H9 (cell line): ENCODE measurements at regions not wholly inside any gene's neighbourhood (a gene's known extent, or its start where the extent isn't known, plus 50 kb on each side); places are given as distances from the start of the nearest gene placed in this dataset.
"Not testable (repeated sequence)": the region's sequence is repeated elsewhere in the genome, so short reads cannot be mapped to it uniquely, and the experiment has no call there.

Experiments
- DNase-seq: peaks from one replicate; pipeline ENCODE4 v3.0.0-alpha.2; 2017
- H2AFZ ChIP-seq: one replicate; pipeline ENCODE4 v1.6.1; 2013; ENCODE audit warnings: mild to moderate bottlenecking, low read length, control low read depth, moderate library complexity
- H2AK5ac ChIP-seq: 2 replicates; pipeline ENCODE4 v1.6.1; 2013; ENCODE audit warnings: low read length, control low read depth, mixed read lengths; ENCODE audit not compliant: insufficient read length
- H2BK120ac ChIP-seq: one replicate; pipeline ENCODE4 v1.6.1; 2013; ENCODE audit warnings: low read depth, mild to moderate bottlenecking, low read length, control low read depth, inconsistent platforms; ENCODE audit not compliant: poor library complexity, severe bottlenecking
- H2BK12ac ChIP-seq: 2 replicates; pipeline ENCODE4 v1.6.1; 2013; ENCODE audit warnings: low read length, control low read depth, mixed read lengths, low read depth; ENCODE audit not compliant: insufficient read length
- H2BK15ac ChIP-seq: 2 replicates; pipeline ENCODE4 v1.6.1; 2013; ENCODE audit warnings: low read depth, low read length, control low read depth
- H2BK20ac ChIP-seq: one replicate; pipeline ENCODE4 v1.6.1; 2013; ENCODE audit warnings: low read depth, mild to moderate bottlenecking, low read length, control low read depth, inconsistent platforms; ENCODE audit not compliant: poor library complexity, severe bottlenecking
- H2BK5ac ChIP-seq: 2 replicates; pipeline ENCODE4 v1.6.1; 2013; ENCODE audit warnings: low read length, control low read depth, mixed read lengths; ENCODE audit not compliant: insufficient read length
- H3K14ac ChIP-seq: 2 replicates; pipeline ENCODE4 v1.6.1; 2013; ENCODE audit warnings: low read length, control low read depth; ENCODE audit not compliant: insufficient read depth
- H3K18ac ChIP-seq: 2 replicates; pipeline ENCODE4 v1.6.1; 2013; ENCODE audit warnings: low read depth, mild to moderate bottlenecking, mixed read lengths, low read length, control low read depth; ENCODE audit not compliant: insufficient read length
- H3K23ac ChIP-seq: 2 replicates; pipeline ENCODE4 v1.6.1; 2013; ENCODE audit warnings: low read length, control low read depth, mixed read lengths, low read depth; ENCODE audit not compliant: insufficient read length
- H3K23me2 ChIP-seq: 2 replicates; pipeline ENCODE4 v1.6.1; 2013; ENCODE audit warnings: low read depth, mild to moderate bottlenecking, mixed read lengths, low read length, control low read depth; ENCODE audit not compliant: insufficient read length, poor library complexity, severe bottlenecking
- H3K27ac ChIP-seq: 2 replicates; pipeline ENCODE4 v1.5.1; 2013; ENCODE audit warnings: low read length, control low read depth, mixed read lengths, low read depth; ENCODE audit not compliant: insufficient read length
- H3K27me3 ChIP-seq: 2 replicates; pipeline ENCODE4 v1.6.1; 2013; ENCODE audit warnings: low read length, control low read depth, inconsistent platforms; ENCODE audit not compliant: insufficient read depth
- H3K4ac ChIP-seq: 2 replicates; pipeline ENCODE4 v1.6.1; 2013; ENCODE audit warnings: low read depth, mild to moderate bottlenecking, control low read depth, inconsistent platforms, low read length, moderate library complexity
- H3K4me1 ChIP-seq: 2 replicates; pipeline ENCODE4 v1.6.1; 2013; ENCODE audit warnings: low read length, control low read depth, inconsistent platforms; ENCODE audit not compliant: insufficient read depth
- H3K4me2 ChIP-seq: 2 replicates; pipeline ENCODE4 v1.6.1; 2013; ENCODE audit warnings: low read length, control low read depth, mixed read lengths; ENCODE audit not compliant: insufficient read length, insufficient read depth
- H3K56ac ChIP-seq: 2 replicates; pipeline ENCODE4 v1.6.1; 2013; ENCODE audit warnings: low read depth, mild to moderate bottlenecking, mixed read lengths, low read length, control low read depth; ENCODE audit not compliant: insufficient read length
- H3K79me1 ChIP-seq: 2 replicates; pipeline ENCODE4 v1.6.1; 2013; ENCODE audit warnings: low read depth, mild to moderate bottlenecking, moderate library complexity, low read length, control low read depth, inconsistent platforms; ENCODE audit not compliant: insufficient read depth, poor library complexity, severe bottlenecking
- H3K79me2 ChIP-seq: 2 replicates; pipeline ENCODE4 v1.6.1; 2013; ENCODE audit warnings: low read length, control low read depth, inconsistent platforms; ENCODE audit not compliant: insufficient read depth
- H3K9ac ChIP-seq: 2 replicates; pipeline ENCODE4 v1.6.1; 2013; ENCODE audit warnings: low read length, control low read depth, mixed read lengths; ENCODE audit not compliant: insufficient read length; ENCODE audit errors: extremely low read depth
- H3K9me3 ChIP-seq: one replicate; pipeline ENCODE4 v1.6.1; 2013; ENCODE audit warnings: low read depth, low read length, inconsistent platforms; ENCODE audit not compliant: control insufficient read depth
- H3T11ph ChIP-seq: one replicate; pipeline ENCODE4 v1.6.1; 2013; ENCODE audit warnings: mild to moderate bottlenecking, low read length, control low read depth, inconsistent platforms
- H4K20me1 ChIP-seq: one replicate; pipeline ENCODE4 v1.6.1; 2013; ENCODE audit not compliant: control insufficient read depth, insufficient read length, insufficient read depth
- H4K5ac ChIP-seq: 2 replicates; pipeline ENCODE4 v1.6.1; 2013; ENCODE audit warnings: low read depth, mild to moderate bottlenecking, mixed read lengths, low read length, control low read depth; ENCODE audit not compliant: insufficient read length
- H4K8ac ChIP-seq: replicated peaks from 2 replicates; pipeline ENCODE4 v1.6.1; 2013; ENCODE audit warnings: low read length, control low read depth, mixed read lengths, low read depth; ENCODE audit not compliant: insufficient read length
- H4K91ac ChIP-seq: 2 replicates; pipeline ENCODE4 v1.6.1; 2013; ENCODE audit warnings: low read depth, mild to moderate bottlenecking, moderate library complexity, mixed read lengths, low read length, control low read depth; ENCODE audit not compliant: insufficient read length
- H3K27ac Mint-ChIP-seq, 3 experiments: 2 replicates in 2 of 3; 3 replicates in 1 of 3; pipeline ENCODE4 v1.8.0; 2020 to 2021; ENCODE audit warnings: mixed read lengths in 3 of 3, mild to moderate bottlenecking in 1 of 3, moderate library complexity in 1 of 3
- H3K27me3 Mint-ChIP-seq: 2 replicates; pipeline ENCODE4 v1.8.0; 2021; ENCODE audit warnings: low read depth, mild to moderate bottlenecking, moderate library complexity, mixed read lengths
- H3K36me3 Mint-ChIP-seq, 3 experiments: 2 replicates in 2 of 3; 3 replicates in 1 of 3; pipeline ENCODE4 v1.8.0; 2020 to 2021; ENCODE audit warnings: low read depth in 3 of 3, mixed read lengths in 3 of 3; ENCODE audit not compliant: insufficient read depth in 1 of 3
- H3K4me1 Mint-ChIP-seq, 2 experiments: 2 replicates each; pipeline ENCODE4 v1.8.0; 2020; ENCODE audit warnings: mixed read lengths in 2 of 2
- H3K4me3 Mint-ChIP-seq, 2 experiments: 2 replicates in 1 of 2; 3 replicates in 1 of 2; pipeline ENCODE4 v1.8.0; 2020 to 2021; ENCODE audit warnings: mild to moderate bottlenecking in 2 of 2, mixed read lengths in 2 of 2, moderate library complexity in 1 of 2
- H3K9me3 Mint-ChIP-seq, 2 experiments: 2 replicates in 1 of 2; 3 replicates in 1 of 2; pipeline ENCODE4 v1.8.0; 2020; ENCODE audit warnings: mild to moderate bottlenecking in 2 of 2, mixed read lengths in 2 of 2, moderate library complexity in 1 of 2
- WGBS: extraction: QIAGEN DNeasy Blood & Tissue Kit; methylation state at CpG from one replicate; pipeline ENCODE4 v1.1.7; 2013; ENCODE audit warnings: missing lambda C conversion rate, low lambda C conversion rate, mixed read lengths; ENCODE audit not compliant: insufficient read length; ENCODE audit errors: extremely low coverage; 5-methylcytosine and 5-hydroxymethylcytosine counted together
- TF ChIP-seq, protein P1 (sequence below): fragments of 200-600 bp; sonication (generic); conservative IDR thresholded peaks from 3 replicates; pipeline ENCODE4 v1.8.0; 2021; ENCODE audit warnings: antibody characterized with exemption, mild to moderate bottlenecking

DNA sequence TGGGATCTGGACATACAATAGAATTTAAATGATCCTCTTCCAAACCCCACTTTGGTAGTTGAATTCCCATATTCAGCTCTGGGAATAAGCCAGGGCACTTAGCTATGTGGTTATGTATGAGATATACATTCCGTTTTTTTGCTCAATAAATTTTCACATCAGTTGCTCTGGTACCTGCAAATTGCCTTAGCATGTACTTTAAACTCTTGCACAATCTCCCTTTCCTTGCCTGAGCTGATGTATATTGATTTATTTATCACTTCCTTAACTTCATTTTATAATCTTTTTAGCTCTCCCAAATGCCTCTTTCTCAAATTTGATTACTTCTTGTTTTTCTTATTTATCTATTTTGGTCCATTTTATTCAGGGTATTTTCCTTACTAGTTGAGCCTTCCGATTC is 90.1 kb upstream of the AGA start:
- H3K36me3 Mint-ChIP-seq, result no peaks in the 10 kb centered on the region; a peak in 1 of 7 replicates
- no CpG with 5 or more reads among the region's 2 CpGs for WGBS
- DNase-seq, result no peak
- Histone ChIP-seq H2BK120ac (no peak overlapping the region), H2BK5ac (no peak overlapping the region), H3K23ac (no peak overlapping the region), H4K20me1 (no peaks in the 10 kb centered on the region), H3K4ac (no peak overlapping the region), H3K9ac (no peak overlapping the region), H2BK15ac (no peak overlapping the region), H3K4me1 (no peaks in the 10 kb centered on the region), H4K8ac (no peak overlapping the region), H3K27ac (no peak overlapping the region), H3K79me1 (no peaks in the 10 kb centered on the region), H3K27me3 (no peaks in the 10 kb centered on the region), H4K91ac (no peak overlapping the region), H2BK12ac (no peak overlapping the region), H3T11ph (no peak overlapping the region), H2BK20ac (no peak overlapping the region), H2AK5ac (no peak overlapping the region), H3K79me2 (no peaks in the 10 kb centered on the region), H3K56ac (no peak overlapping the region), H2AFZ (no peak overlapping the region), H3K9me3 (no peaks in the 10 kb centered on the region), H3K14ac (no peak overlapping the region), H4K5ac (no peak overlapping the region), H3K23me2 (no peaks in the 10 kb centered on the region), H3K4me2 (no peak overlapping the region), H3K18ac (no peak overlapping the region)
- H3K9me3 Mint-ChIP-seq, result peaks cover 0 to 7% of the 10 kb centered on the region in 2 experiments; a peak in 3 of 5 replicates
- TF ChIP-seq, protein P1, sequence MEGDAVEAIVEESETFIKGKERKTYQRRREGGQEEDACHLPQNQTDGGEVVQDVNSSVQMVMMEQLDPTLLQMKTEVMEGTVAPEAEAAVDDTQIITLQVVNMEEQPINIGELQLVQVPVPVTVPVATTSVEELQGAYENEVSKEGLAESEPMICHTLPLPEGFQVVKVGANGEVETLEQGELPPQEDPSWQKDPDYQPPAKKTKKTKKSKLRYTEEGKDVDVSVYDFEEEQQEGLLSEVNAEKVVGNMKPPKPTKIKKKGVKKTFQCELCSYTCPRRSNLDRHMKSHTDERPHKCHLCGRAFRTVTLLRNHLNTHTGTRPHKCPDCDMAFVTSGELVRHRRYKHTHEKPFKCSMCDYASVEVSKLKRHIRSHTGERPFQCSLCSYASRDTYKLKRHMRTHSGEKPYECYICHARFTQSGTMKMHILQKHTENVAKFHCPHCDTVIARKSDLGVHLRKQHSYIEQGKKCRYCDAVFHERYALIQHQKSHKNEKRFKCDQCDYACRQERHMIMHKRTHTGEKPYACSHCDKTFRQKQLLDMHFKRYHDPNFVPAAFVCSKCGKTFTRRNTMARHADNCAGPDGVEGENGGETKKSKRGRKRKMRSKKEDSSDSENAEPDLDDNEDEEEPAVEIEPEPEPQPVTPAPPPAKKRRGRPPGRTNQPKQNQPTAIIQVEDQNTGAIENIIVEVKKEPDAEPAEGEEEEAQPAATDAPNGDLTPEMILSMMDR, result no peak
- peaks cover 4 to 7% of the 10 kb centered on the region in 2 experiments; a peak in 2 of 4 replicates for H3K4me1 Mint-ChIP-seq
- no peak overlapping the region for H3K27ac Mint-ChIP-seq
- H3K27me3 Mint-ChIP-seq, result no peaks in the 10 kb centered on the region
- H3K4me3 Mint-ChIP-seq, result no peak overlapping the region

DNA sequence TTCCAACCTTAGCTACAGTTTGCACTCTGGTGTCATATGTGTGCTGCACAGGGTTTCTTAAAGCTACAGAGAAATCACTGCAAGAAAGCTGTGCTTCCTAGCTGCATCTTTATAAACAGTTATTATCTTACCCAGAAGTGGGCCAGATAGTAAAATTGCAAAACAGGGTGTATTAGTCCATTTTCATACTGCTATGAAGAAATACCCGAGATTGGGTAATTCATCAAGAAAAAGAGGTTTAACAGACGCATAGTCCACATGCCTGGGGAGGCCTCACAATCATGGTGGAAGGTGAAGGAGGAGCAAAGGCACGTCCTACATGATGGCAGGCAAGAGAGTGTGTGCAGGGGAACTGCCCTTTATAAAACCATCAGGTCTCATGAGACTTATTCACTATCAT is 92.6 kb upstream of the AGA start:
- H2BK12ac ChIP-seq, H3K18ac ChIP-seq, H3K23ac ChIP-seq, H3K23me2 ChIP-seq, H2BK20ac ChIP-seq, H2BK120ac ChIP-seq, H4K20me1 ChIP-seq, H3K27me3 ChIP-seq, H4K8ac ChIP-seq, H3K9me3 ChIP-seq, DNase-seq, H3K27ac ChIP-seq, H2AFZ ChIP-seq, H3K79me1 ChIP-seq, H4K5ac ChIP-seq, H3K36me3 Mint-ChIP-seq, H3K4ac ChIP-seq, H3K27ac Mint-ChIP-seq, H2BK15ac ChIP-seq, H2BK5ac ChIP-seq, H3T11ph ChIP-seq, H3K27me3 Mint-ChIP-seq, H3K56ac ChIP-seq, H3K4me1 ChIP-seq, H3K4me3 Mint-ChIP-seq, H2AK5ac ChIP-seq, H3K9me3 Mint-ChIP-seq, H3K4me2 ChIP-seq, H3K9ac ChIP-seq, H3K4me1 Mint-ChIP-seq, H4K91ac ChIP-seq, H3K79me2 ChIP-seq, H3K14ac ChIP-seq: not testable (repeated sequence)
- no CpG with 5 or more reads among the region's 3 CpGs for WGBS
